C4-2B (cell line): ENCODE measurements at regions not wholly inside any gene's neighbourhood (a gene's known extent, or its start where the extent isn't known, plus 50 kb on each side); places are given as distances from the start of the nearest gene placed in this dataset.

Source experiments
- H3K27ac ChIP-seq: fragments of 450-650 bp; 2 replicates; pipeline ENCODE4 v1.5.1; 2017
- CTCF ChIP-seq: fragments of 450-650 bp; conservative IDR thresholded peaks from 2 replicates; pipeline ENCODE4 v1.5.1; 2017; ENCODE audit warnings: mild to moderate bottlenecking
- ZFX ChIP-seq: fragments of 450-650 bp; IDR thresholded peaks from 2 replicates; pipeline ENCODE4 v1.6.1; 2017

GRCh38 chr13:38518328-38518727, 168.5 kb upstream of the FREM2 start:
- H3K27ac ChIP-seq, result no peak overlapping the region
- TF ChIP-seq ZFX (no peak), CTCF (no peak)

GRCh38 chr13:38519229-38519911, 167.5 kb upstream of the FREM2 start:
- no peak overlapping the region for H3K27ac ChIP-seq
- no peak for TF ChIP-seq CTCF
- no peak for TF ChIP-seq ZFX

- H3K27ac ChIP-seq, result no peak overlapping the region
- no peak for TF ChIP-seq ZFX
- TF ChIP-seq CTCF, result no peak
Measured at GRCh38 chr13:38520041-38520440, 166.8 kb upstream of the FREM2 start.

GRCh38 chr13:38527140-38527539, 159.7 kb upstream of the FREM2 start:
- H3K27ac ChIP-seq, result no peak overlapping the region
- TF ChIP-seq CTCF (no peak), ZFX (no peak)

GRCh38 chr13:38528986-38529385, 157.9 kb upstream of the FREM2 start:
- TF ChIP-seq ZFX (no peak), CTCF (no peak)
- no peak overlapping the region for H3K27ac ChIP-seq

GRCh38 chr13:38530492-38530891, 156.4 kb upstream of the FREM2 start:
- TF ChIP-seq CTCF (peak; percentile 49), ZFX (no peak)
- H3K27ac ChIP-seq, result no peak overlapping the region

GRCh38 chr13:38535261-38535660, 151.6 kb upstream of the FREM2 start:
- H3K27ac ChIP-seq, result no peak overlapping the region
- no peak for TF ChIP-seq CTCF
- TF ChIP-seq ZFX, result no peak
